ENCODE measurements at regions not wholly inside any gene's neighbourhood (a gene's known extent, or its start where the extent isn't known, plus 50 kb on each side); places are given as distances from the start of the nearest gene placed in this dataset.

DNA sequence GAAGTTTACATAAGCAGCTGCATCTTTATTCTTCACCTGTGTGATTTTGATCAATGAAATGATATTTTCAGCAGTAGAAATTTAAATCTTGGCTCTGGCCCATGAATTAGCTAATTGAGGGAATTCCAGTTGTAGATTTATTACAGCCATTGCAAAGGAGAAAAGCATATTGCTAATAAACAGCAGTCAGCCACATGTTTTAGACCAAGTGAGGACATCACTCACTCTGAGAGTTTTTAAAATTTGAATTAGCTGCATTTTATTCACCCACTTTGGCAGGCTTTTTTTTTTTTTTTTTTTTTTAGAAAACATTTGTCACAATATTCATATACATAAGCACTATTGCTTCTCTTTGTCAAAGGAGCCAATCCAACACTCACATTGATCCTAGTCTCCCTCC, 479.4 kb upstream of the VRK2 start (continued):
- TF ChIP-seq AFF4 (CRISPR knock-in tag; IDR thresholded peaks at IDR 0.05) (no peak), SYNCRIP (IDR thresholded peaks at IDR 0.05; ENCODE audit: insufficient read depth, low read depth, low read length) (no peak), ZBTB37 (CRISPR knock-in tag; IDR thresholded peaks at IDR 0.05) (no peak), RELA (CRISPR knock-in tag; IDR thresholded peaks at IDR 0.05) (no peak)

DNA sequence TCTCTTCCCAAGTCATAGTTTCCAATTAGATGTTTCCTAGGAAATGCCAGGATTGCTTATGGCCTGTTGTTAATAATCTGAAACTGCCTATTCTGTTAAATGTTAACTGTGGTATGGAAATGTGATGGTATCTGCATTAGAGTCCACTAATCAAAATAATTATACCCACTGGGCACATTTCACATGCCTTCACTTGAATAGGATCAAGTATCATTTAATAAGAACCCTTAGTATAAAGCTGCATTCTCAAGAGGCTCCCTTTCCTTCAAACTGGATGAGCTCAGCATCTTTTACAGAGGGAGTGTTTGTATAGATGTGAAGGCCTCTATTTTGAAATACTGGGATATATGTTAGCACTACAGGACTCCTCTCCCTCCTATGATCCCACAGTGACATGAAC, 477.2 kb upstream of the VRK2 start:
- H4K20me1 ChIP-seq (ENCODE audit: insufficient read depth, low read length), result no peaks in the 10 kb centered on the region
- no peaks in the 10 kb centered on the region for H3K79me2 ChIP-seq (ENCODE audit: insufficient read depth, low read length)
- BruUV-seq (replicated peaks), result no TSS peak
- intact Hi-C loops (cut with micrococcal nuclease; ENCODE audit: unreplicated experiment) (no loop called here), in situ Hi-C loops (cut with HindIII; ENCODE audit: extremely low pct_ligation_motif_present, low pct_unique_long_range_greater_than_20kb) (no loop called here)
- DNase-seq (ENCODE audit: low spot score) (no peak), ATAC-seq (no peak), FAIRE-seq (no peak)
- H2AFZ ChIP-seq (ENCODE audit: low read length), result no peak overlapping the region
- H3K36me3 ChIP-seq (replicated peaks in 1 of 2; ENCODE audit: control insufficient read depth in 1 of 2, insufficient read depth in 2 of 2, low read length in 2 of 2), result no peaks in the 10 kb centered on the region
- no peak overlapping the region for H3K4me2 ChIP-seq (ENCODE audit: low read depth, low read length)
- no peak overlapping the region for H3K27ac ChIP-seq (ENCODE audit: extremely low read length, insufficient read depth, low read length)
- no peaks in the 10 kb centered on the region for H3K4me1 ChIP-seq (ENCODE audit: insufficient read depth, low read length)
- no peak overlapping the region for H3K4me3 ChIP-seq (replicated peaks in 1 of 3; ENCODE audit: insufficient read depth in 1 of 3, low read depth in 2 of 3, low read length in 3 of 3)
- H3K9me3 ChIP-seq (ENCODE audit: low read length), result no peaks in the 10 kb centered on the region
- CTCF ChIA-PET (ENCODE audit: low intra/inter-chr PET ratio, low total read pairs), result no interaction called here
- H3K27me3 ChIP-seq (ENCODE audit: control insufficient read depth in 1 of 2, insufficient read depth in 2 of 2, low read length in 2 of 2), result no peaks in the 10 kb centered on the region; a peak in 1 of 5 replicates
- POLR2A ChIA-PET, result no interaction called here
- H3K9ac ChIP-seq (ENCODE audit: insufficient read depth, low read depth, low read length), result no peak overlapping the region
- TF ChIP-seq ZNF337 (CRISPR knock-in tag; IDR thresholded peaks at IDR 0.05; ENCODE audit: borderline replicate concordance, low read depth) (no peak), ARHGAP35 (CRISPR knock-in tag; IDR thresholded peaks at IDR 0.05; ENCODE audit: borderline replicate concordance) (no peak), DMTF1 (CRISPR knock-in tag; IDR thresholded peaks at IDR 0.05) (no peak), HMG20B (CRISPR knock-in tag; conservative IDR thresholded peaks at IDR 0.05) (no peak), TBX2 (CRISPR knock-in tag; IDR thresholded peaks at IDR 0.05; ENCODE audit: borderline replicate concordance) (no peak), SOX13 (IDR thresholded peaks at IDR 0.05) (no peak), SOX13 (CRISPR knock-in tag; conservative IDR thresholded peaks at IDR 0.05 in 1 of 2, IDR thresholded peaks at IDR 0.05 in 1 of 2) (no peak), TSC22D2 (CRISPR knock-in tag; IDR thresholded peaks at IDR 0.05; ENCODE audit: borderline replicate concordance) (no peak), PRMT3 (CRISPR knock-in tag; IDR thresholded peaks at IDR 0.05; ENCODE audit: borderline replicate concordance, low read depth) (no peak), ZNF850 (CRISPR knock-in tag; conservative IDR thresholded peaks at IDR 0.05) (no peak), CENPX (CRISPR knock-in tag; IDR thresholded peaks at IDR 0.05) (no peak)
- TF ChIP-seq, protein P1, sequence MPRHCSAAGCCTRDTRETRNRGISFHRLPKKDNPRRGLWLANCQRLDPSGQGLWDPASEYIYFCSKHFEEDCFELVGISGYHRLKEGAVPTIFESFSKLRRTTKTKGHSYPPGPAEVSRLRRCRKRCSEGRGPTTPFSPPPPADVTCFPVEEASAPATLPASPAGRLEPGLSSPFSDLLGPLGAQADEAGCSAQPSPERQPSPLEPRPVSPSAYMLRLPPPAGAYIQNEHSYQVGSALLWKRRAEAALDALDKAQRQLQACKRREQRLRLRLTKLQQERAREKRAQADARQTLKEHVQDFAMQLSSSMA (CRISPR knock-in tag; IDR thresholded peaks at IDR 0.05), result no peak
